Fibroblast of villous mesenchyme (primary cell): ENCODE measurements at regions not wholly inside any gene's neighbourhood (a gene's known extent, or its start where the extent isn't known, plus 50 kb on each side); places are given as distances from the start of the nearest gene placed in this dataset.

ENCODE experiments used
- DNase-seq: peaks from one replicate; pipeline ENCODE4 v3.0.0-alpha.2; 2010; ENCODE audit warnings: low read depth
- H3K4me3 ChIP-seq: 2 replicates; pipeline ENCODE4 v1.5.1; 2011; ENCODE audit warnings: low read depth, mild to moderate bottlenecking, low read length
- TF ChIP-seq, protein P1 (sequence below): IDR thresholded peaks from 2 replicates; pipeline ENCODE4 v1.5.1; 2012; ENCODE audit warnings: low read depth, mild to moderate bottlenecking, low read length; ENCODE audit not compliant: insufficient read depth

DNA sequence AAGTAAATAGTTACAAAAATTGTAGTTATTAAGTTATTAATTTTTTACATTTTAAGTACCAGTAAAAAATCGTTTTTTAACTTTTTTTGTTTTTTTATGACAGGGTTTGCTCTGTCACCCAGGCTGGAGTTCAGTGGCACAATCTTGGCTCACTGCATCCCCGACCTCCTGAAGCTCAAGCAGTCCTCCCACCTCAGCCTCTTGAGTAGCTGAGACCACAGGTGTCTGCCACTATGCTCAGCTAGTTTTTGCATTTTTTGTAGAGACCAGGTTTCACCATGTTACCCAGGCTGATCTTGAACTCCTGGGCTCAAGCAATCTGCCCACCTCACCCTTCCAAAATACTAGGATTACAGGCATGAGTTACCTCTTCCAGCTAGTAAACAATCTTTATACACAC, 477.9 kb upstream of the MIR17HG start:
- no peak overlapping the region for H3K4me3 ChIP-seq
- TF ChIP-seq, protein P1, sequence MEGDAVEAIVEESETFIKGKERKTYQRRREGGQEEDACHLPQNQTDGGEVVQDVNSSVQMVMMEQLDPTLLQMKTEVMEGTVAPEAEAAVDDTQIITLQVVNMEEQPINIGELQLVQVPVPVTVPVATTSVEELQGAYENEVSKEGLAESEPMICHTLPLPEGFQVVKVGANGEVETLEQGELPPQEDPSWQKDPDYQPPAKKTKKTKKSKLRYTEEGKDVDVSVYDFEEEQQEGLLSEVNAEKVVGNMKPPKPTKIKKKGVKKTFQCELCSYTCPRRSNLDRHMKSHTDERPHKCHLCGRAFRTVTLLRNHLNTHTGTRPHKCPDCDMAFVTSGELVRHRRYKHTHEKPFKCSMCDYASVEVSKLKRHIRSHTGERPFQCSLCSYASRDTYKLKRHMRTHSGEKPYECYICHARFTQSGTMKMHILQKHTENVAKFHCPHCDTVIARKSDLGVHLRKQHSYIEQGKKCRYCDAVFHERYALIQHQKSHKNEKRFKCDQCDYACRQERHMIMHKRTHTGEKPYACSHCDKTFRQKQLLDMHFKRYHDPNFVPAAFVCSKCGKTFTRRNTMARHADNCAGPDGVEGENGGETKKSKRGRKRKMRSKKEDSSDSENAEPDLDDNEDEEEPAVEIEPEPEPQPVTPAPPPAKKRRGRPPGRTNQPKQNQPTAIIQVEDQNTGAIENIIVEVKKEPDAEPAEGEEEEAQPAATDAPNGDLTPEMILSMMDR: no peak
- no peak for DNase-seq

DNA sequence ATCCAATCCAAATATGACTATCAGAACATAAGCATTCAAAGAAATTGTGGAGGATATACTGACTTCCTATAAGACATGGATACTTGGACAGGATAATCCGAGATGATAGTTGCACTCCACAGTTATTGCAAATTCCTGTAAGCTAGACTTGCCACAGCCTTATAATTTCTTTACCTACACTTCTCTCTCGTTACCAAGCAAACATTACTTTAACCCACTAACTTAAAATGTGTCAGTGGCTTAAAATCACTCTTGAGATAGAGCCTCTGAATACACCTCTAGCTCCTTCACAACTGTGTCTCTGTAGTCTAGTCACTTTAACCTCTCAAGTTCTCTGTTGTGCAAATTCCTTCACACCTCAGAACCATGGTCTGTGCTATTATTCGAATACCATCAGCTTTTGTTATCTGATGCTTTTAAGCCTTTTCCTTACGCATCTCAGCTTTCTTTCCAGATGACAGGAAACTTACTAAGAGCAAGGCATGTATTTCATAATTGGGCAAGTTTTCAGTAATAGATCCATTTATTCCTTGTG, 474.9 kb upstream of the MIR17HG start:
- no peak overlapping the region for H3K4me3 ChIP-seq
- no peak for DNase-seq
- TF ChIP-seq, protein P1: no peak

DNA sequence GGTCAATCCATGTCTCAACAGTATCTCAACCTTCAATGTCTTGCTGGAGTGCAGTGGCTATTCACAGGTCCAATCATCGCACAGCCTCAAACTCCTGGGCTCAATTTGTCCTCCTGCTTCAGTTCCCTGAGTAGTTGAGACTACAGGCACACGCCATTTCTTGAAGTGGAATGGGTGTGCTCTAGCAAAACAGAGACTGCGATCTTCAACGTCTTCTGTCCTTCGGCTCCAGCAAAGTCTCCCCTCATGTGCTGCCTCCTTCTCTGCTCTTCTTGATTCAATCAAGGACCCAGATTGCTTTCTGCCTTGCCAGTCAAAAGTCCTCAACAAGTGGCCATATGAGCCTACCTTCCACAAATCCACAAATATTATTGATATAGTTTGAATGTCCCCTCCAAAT, 466.7 kb upstream of the MIR17HG start:
- no peak for DNase-seq
- H3K4me3 ChIP-seq: no peak overlapping the region
- TF ChIP-seq, protein P1: no peak

DNA sequence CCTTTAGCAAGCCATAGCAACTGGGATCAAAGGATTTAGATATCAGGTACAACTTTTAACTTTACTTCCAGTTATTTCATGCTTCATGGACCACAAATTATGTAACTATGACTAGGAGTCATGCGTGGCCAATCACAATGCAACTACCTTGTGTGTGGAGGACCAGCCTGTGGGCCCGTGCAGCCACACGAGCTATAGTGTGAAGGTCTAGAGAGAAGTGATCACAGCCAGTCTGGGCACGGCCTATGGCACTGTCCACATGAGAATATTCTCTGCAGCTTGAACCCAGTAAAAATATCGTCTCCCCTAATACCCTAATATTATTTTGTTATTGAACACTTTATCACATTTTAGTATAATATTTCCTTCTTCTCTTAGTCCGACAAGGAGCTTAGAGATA, 464.9 kb upstream of the MIR17HG start:
- no peak overlapping the region for H3K4me3 ChIP-seq
- TF ChIP-seq, protein P1: no peak
- DNase-seq: no peak

DNA sequence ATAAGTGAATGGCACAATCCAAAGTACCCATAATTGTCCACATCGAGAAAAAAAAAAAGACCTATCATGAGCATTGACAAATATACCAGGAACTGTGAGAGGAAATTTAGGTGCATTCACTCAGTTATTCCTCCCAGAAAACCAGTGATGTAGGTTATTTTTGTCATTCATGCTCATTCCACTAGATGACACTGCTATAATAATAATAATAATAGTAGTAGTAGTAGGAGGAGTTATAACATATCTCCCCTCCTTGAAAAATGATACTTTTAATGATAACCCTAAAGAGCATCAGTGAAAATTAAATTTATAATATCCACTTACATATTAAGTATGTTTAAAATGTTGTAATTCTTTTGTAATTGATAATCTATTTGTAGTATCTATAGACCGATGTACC, 463.9 kb upstream of the MIR17HG start:
- H3K4me3 ChIP-seq: no peak overlapping the region
- TF ChIP-seq, protein P1: no peak
- no peak for DNase-seq

DNA sequence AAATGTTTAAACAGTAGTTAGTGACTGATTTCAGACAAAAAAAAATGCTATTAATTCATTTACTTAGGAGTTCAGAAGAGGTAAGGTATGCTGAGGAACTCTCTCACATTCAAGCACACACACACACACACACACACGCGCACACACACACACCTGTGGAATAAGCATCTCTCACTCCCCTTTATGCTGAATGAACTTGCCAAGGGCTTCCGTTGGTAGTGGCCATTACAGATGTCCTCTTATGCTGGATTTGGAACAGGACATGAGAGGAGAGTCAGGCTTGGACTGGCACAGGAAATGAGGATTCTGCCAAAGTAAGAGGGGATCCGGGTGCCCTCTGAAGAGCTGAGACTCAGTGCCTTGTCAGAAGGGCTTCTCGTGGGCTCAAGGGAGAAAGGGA, 463.4 kb upstream of the MIR17HG start:
- DNase-seq: no peak
- TF ChIP-seq, protein P1: no peak
- no peak overlapping the region for H3K4me3 ChIP-seq
